ENCODE measurements at regions not wholly inside any gene's neighbourhood (a gene's known extent, or its start where the extent isn't known, plus 50 kb on each side); places are given as distances from the start of the nearest gene placed in this dataset.

GRCh38 chr14:97215263-97215969 lies 418.2 kb downstream of the VRK1 start:
- DNase-seq = no peak

- DNase-seq = no peak
These were observed 420.1 kb downstream of the VRK1 start for GRCh38 chr14:97217111-97217885.

GRCh38 chr14:97218274-97218673 lies 421.1 kb downstream of the VRK1 start:
- no peak for DNase-seq

- DNase-seq = no peak
These were observed 421.7 kb downstream of the VRK1 start for GRCh38 chr14:97218691-97219430.

- no peak for DNase-seq
These were observed 422.3 kb downstream of the VRK1 start for GRCh38 chr14:97219431-97220017.

GRCh38 chr14:97221572-97222285 lies 424.5 kb downstream of the VRK1 start:
- DNase-seq = no peak

- no peak for DNase-seq
These were observed 426.8 kb downstream of the VRK1 start for GRCh38 chr14:97224016-97224415.

GRCh38 chr14:97230051-97230450 lies 432.9 kb downstream of the VRK1 start:
- DNase-seq = no peak

- DNase-seq = no peak
These were observed 436.3 kb downstream of the VRK1 start for GRCh38 chr14:97233319-97233985.

- no peak for DNase-seq
These were observed 449.5 kb downstream of the VRK1 start for GRCh38 chr14:97246648-97247047.

GRCh38 chr14:97248973-97249372 lies 451.8 kb downstream of the VRK1 start:
- DNase-seq = no peak

GRCh38 chr14:97250931-97251330 lies 453.7 kb downstream of the VRK1 start:
- DNase-seq = no peak

GRCh38 chr14:97251491-97252155 lies 454.4 kb downstream of the VRK1 start:
- DNase-seq = no peak

GRCh38 chr14:97253756-97254155 lies 456.6 kb downstream of the VRK1 start:
- DNase-seq = no peak

GRCh38 chr14:97262336-97262735 lies 465.2 kb downstream of the VRK1 start:
- no peak for DNase-seq

- DNase-seq = no peak
These were observed 467.5 kb downstream of the VRK1 start for GRCh38 chr14:97264516-97265230.

- no peak for DNase-seq
These were observed 469.5 kb downstream of the VRK1 start for GRCh38 chr14:97266653-97267052.

- no peak for DNase-seq
These were observed 470.3 kb downstream of the VRK1 start for GRCh38 chr14:97267509-97267908.

GRCh38 chr14:97268097-97268496 lies 470.9 kb downstream of the VRK1 start:
- DNase-seq = no peak

- DNase-seq = no peak
These were observed 473.1 kb downstream of the VRK1 start for GRCh38 chr14:97270308-97270707.

- no peak for DNase-seq
These were observed 474.3 kb downstream of the VRK1 start for GRCh38 chr14:97271451-97271960.
